ENCODE measurements at regions not wholly inside any gene's neighbourhood (a gene's known extent, or its start where the extent isn't known, plus 50 kb on each side); places are given as distances from the start of the nearest gene placed in this dataset.

DNA sequence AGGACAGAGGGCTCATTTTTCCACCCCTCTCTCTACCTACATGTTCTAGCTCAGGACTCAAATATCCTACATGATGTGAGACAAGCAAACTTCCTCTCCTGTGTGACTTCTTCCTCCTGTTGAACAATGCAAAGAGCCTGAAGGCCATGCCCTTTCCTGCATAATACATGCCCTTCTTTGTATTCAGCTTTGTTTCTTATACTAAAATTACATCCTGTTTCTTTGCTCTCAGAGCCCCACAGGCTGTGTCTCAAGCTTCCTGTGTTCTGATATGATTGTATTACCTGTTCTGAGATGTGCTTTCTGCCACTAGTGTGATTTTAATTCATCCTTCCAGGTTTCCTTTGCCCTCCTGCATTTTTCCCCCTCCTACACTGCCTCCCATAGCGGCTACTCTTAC lies 166.4 kb upstream of the AFF2 start:
- H3K27ac Mint-ChIP-seq, result no peak overlapping the region
- H3K9me3 Mint-ChIP-seq, result peaks cover 53% of the 10 kb centered on the region

GRCh38 chrX:148337873-148338272 lies 162.5 kb upstream of the AFF2 start:
- TF ChIP-seq, protein P1, sequence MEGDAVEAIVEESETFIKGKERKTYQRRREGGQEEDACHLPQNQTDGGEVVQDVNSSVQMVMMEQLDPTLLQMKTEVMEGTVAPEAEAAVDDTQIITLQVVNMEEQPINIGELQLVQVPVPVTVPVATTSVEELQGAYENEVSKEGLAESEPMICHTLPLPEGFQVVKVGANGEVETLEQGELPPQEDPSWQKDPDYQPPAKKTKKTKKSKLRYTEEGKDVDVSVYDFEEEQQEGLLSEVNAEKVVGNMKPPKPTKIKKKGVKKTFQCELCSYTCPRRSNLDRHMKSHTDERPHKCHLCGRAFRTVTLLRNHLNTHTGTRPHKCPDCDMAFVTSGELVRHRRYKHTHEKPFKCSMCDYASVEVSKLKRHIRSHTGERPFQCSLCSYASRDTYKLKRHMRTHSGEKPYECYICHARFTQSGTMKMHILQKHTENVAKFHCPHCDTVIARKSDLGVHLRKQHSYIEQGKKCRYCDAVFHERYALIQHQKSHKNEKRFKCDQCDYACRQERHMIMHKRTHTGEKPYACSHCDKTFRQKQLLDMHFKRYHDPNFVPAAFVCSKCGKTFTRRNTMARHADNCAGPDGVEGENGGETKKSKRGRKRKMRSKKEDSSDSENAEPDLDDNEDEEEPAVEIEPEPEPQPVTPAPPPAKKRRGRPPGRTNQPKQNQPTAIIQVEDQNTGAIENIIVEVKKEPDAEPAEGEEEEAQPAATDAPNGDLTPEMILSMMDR (IDR thresholded peaks at IDR 0.05), result no peak
- H3K36me3 Mint-ChIP-seq (ENCODE audit: low read depth), result no peaks in the 10 kb centered on the region
- DNase-seq, result no peak
- H3K27me3 Mint-ChIP-seq (ENCODE audit: low read depth, poor library complexity), result peaks cover 3% of the 10 kb centered on the region
- no peaks in the 10 kb centered on the region for H3K4me1 Mint-ChIP-seq
- H3K27ac Mint-ChIP-seq, result no peak overlapping the region
- H3K4me3 Mint-ChIP-seq, result no peak overlapping the region
- H3K9me3 Mint-ChIP-seq, result peaks cover 45% of the 10 kb centered on the region

More for the DNA sequence above, 166.4 kb upstream of the AFF2 start:
- H3K4me3 Mint-ChIP-seq, result no peak overlapping the region
- TF ChIP-seq, protein P1 (IDR thresholded peaks at IDR 0.05), result no peak
- H3K36me3 Mint-ChIP-seq (ENCODE audit: low read depth), result peaks cover 6% of the 10 kb centered on the region
- peaks cover 3% of the 10 kb centered on the region for H3K27me3 Mint-ChIP-seq (ENCODE audit: low read depth, poor library complexity)
- no peaks in the 10 kb centered on the region for H3K4me1 Mint-ChIP-seq
- no peak for DNase-seq

DNA sequence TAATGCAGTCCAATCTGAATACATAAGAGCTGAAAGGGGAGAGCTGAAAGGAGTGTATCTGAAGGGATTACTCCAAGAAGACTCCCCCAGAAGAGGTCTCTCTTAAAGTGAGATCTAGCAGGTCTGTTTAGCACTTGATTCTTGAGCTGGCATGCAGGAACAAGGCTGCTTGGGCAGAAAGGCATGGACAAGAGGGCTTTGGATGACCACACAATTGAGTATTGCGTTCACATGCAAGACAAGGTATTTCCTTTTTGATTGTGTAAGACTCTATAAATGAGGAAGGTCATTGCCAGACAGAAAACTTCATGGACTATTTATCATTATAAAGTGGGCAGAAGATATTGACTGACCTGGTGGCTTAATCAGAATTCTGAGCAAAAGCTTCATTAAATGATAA lies 145.5 kb upstream of the AFF2 start:
- Mint-ChIP-seq H3K9me3 (peaks cover 43% of the 10 kb centered on the region), H3K27ac (no peak overlapping the region), H3K36me3 (ENCODE audit: low read depth) (no peaks in the 10 kb centered on the region), H3K27me3 (ENCODE audit: low read depth, poor library complexity) (no peaks in the 10 kb centered on the region), H3K4me3 (no peak overlapping the region), H3K4me1 (no peaks in the 10 kb centered on the region)
- TF ChIP-seq, protein P1 (IDR thresholded peaks at IDR 0.05), result no peak
- no peak for DNase-seq

- H3K27ac Mint-ChIP-seq, result no peak overlapping the region
- TF ChIP-seq, protein P1 (IDR thresholded peaks at IDR 0.05), result no peak
- DNase-seq, result no peak
- H3K36me3 Mint-ChIP-seq (ENCODE audit: low read depth), result no peaks in the 10 kb centered on the region
- H3K9me3 Mint-ChIP-seq, result peaks cover 26% of the 10 kb centered on the region
- no peak overlapping the region for H3K4me3 Mint-ChIP-seq
- peaks cover 7% of the 10 kb centered on the region for H3K27me3 Mint-ChIP-seq (ENCODE audit: low read depth, poor library complexity)
- peaks cover 5% of the 10 kb centered on the region for H3K4me1 Mint-ChIP-seq
These were observed 138.8 kb upstream of the AFF2 start for GRCh38 chrX:148361641-148362040.

GRCh38 chrX:148363471-148364235 lies 136.8 kb upstream of the AFF2 start:
- H3K4me3 Mint-ChIP-seq, result no peak overlapping the region

More at GRCh38 chrX:148363471-148364235, 136.8 kb upstream of the AFF2 start:
- TF ChIP-seq, protein P1 (IDR thresholded peaks at IDR 0.05), result no peak
- H3K27ac Mint-ChIP-seq, result no peak overlapping the region
- DNase-seq, result no peak
- no peaks in the 10 kb centered on the region for H3K36me3 Mint-ChIP-seq (ENCODE audit: low read depth)
- peaks cover 26% of the 10 kb centered on the region for H3K9me3 Mint-ChIP-seq
- peaks cover 10% of the 10 kb centered on the region for H3K4me1 Mint-ChIP-seq
- peaks cover 7% of the 10 kb centered on the region for H3K27me3 Mint-ChIP-seq (ENCODE audit: low read depth, poor library complexity)
